ENCODE measurements at regions not wholly inside any gene's neighbourhood (a gene's known extent, or its start where the extent isn't known, plus 50 kb on each side); places are given as distances from the start of the nearest gene placed in this dataset.

- TF ChIP-seq CTCF (IDR thresholded peaks at IDR 0.05) (no peak), POLR2A (IDR thresholded peaks at IDR 0.05) (no peak), POLR2AphosphoS5 (IDR thresholded peaks at IDR 0.05; ENCODE audit: insufficient read depth in 1 of 2, low read depth in 1 of 2) (no peak)
These were observed 169.4 kb downstream of the FOXL1 start for GRCh38 chr16:86747761-86748160.

Data from vagina (tissue), 2 donors.